ENCODE measurements at regions not wholly inside any gene's neighbourhood (a gene's known extent, or its start where the extent isn't known, plus 50 kb on each side); places are given as distances from the start of the nearest gene placed in this dataset.

DNA sequence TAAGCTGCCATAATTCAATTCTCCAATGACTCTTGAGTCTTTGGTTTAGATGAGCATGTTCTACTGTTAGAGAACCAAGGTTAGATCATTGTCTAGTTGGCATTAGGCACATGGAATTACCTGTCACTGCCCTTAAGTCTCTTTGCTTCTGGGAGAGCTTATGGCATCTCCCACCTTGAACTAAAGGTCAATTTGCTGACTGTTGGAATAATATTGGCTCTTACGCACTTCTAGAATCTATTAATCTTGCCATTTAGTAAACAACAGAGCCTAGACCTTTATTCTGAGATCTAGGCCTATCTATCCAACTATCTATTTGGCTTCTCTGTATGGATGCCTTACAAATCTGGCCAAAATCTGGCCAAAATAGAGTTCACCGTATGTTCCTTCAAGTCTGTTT, 232.0 kb downstream of the STK31 start:
- TF ChIP-seq, protein P1, sequence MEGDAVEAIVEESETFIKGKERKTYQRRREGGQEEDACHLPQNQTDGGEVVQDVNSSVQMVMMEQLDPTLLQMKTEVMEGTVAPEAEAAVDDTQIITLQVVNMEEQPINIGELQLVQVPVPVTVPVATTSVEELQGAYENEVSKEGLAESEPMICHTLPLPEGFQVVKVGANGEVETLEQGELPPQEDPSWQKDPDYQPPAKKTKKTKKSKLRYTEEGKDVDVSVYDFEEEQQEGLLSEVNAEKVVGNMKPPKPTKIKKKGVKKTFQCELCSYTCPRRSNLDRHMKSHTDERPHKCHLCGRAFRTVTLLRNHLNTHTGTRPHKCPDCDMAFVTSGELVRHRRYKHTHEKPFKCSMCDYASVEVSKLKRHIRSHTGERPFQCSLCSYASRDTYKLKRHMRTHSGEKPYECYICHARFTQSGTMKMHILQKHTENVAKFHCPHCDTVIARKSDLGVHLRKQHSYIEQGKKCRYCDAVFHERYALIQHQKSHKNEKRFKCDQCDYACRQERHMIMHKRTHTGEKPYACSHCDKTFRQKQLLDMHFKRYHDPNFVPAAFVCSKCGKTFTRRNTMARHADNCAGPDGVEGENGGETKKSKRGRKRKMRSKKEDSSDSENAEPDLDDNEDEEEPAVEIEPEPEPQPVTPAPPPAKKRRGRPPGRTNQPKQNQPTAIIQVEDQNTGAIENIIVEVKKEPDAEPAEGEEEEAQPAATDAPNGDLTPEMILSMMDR (IDR thresholded peaks at IDR 0.05): no peak
- no peak for TF ChIP-seq POLR2AphosphoS5 (IDR thresholded peaks at IDR 0.05)

All from sigmoid colon (tissue), 4 donors.